ENCODE measurements at regions not wholly inside any gene's neighbourhood (a gene's known extent, or its start where the extent isn't known, plus 50 kb on each side); places are given as distances from the start of the nearest gene placed in this dataset.

DNA sequence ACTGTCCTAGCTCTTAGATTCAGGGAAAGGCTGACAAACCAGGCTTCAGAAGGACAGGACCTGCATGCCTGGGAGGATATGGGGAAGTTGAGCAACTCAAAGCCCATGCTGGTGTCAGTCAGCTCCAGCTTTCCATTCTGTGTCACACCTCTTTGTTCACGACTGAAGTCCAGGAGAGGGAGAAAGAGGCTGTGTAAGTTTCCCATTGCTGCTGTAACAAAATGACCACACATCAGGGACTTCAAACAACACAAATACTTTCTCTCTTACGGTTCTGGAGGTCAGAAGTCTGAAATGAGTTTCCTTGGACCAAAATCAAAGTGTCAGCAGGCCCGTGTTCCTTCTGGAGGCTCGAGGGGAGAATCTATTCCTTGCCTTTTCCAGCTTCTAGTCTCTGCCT is 50.6 kb upstream of the STX18 start:
- TF ChIP-seq, protein P1, sequence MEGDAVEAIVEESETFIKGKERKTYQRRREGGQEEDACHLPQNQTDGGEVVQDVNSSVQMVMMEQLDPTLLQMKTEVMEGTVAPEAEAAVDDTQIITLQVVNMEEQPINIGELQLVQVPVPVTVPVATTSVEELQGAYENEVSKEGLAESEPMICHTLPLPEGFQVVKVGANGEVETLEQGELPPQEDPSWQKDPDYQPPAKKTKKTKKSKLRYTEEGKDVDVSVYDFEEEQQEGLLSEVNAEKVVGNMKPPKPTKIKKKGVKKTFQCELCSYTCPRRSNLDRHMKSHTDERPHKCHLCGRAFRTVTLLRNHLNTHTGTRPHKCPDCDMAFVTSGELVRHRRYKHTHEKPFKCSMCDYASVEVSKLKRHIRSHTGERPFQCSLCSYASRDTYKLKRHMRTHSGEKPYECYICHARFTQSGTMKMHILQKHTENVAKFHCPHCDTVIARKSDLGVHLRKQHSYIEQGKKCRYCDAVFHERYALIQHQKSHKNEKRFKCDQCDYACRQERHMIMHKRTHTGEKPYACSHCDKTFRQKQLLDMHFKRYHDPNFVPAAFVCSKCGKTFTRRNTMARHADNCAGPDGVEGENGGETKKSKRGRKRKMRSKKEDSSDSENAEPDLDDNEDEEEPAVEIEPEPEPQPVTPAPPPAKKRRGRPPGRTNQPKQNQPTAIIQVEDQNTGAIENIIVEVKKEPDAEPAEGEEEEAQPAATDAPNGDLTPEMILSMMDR (IDR thresholded peaks at IDR 0.05; ENCODE audit: low read depth, low read length, poor library complexity, severe bottlenecking) = no peak
- TF ChIP-seq EZH2phosphoT487 (IDR thresholded peaks at IDR 0.05; ENCODE audit: borderline replicate concordance, low read length) = no peak
